ENCODE measurements at regions not wholly inside any gene's neighbourhood (a gene's known extent, or its start where the extent isn't known, plus 50 kb on each side); places are given as distances from the start of the nearest gene placed in this dataset.

GRCh38 chr11:23727794-23728193 lies 769.1 kb upstream of the LUZP2 start:
- Histone ChIP-seq H3K9ac (ENCODE audit: low read length) (no peak overlapping the region), H4K20me1 (ENCODE audit: insufficient read depth, low read length) (no peaks in the 10 kb centered on the region), H3K4me3 (ENCODE audit: low read length) (no peak overlapping the region), H3K4me2 (ENCODE audit: low read depth, low read length) (no peak overlapping the region), H3K9me3 (replicated peaks; ENCODE audit: insufficient read depth, low read length) (no peaks in the 10 kb centered on the region), H3K9me2 (replicated peaks; ENCODE audit: insufficient read depth, low read length) (no peaks in the 10 kb centered on the region), H3K36me3 (replicated peaks; ENCODE audit: insufficient read depth, low read length) (no peaks in the 10 kb centered on the region), H3K27me3 (replicated peaks; ENCODE audit: insufficient read depth, low read length) (no peaks in the 10 kb centered on the region), H2AFZ (ENCODE audit: low read length) (no peak overlapping the region), H3K4me1 (ENCODE audit: low read length) (peaks cover 8% of the 10 kb centered on the region), H3F3A (ENCODE audit: insufficient read depth, low read length) (0 out of 2 replicates have a peak, but pooled peaks cover 7% of the 10 kb centered on the region), H3K27ac (ENCODE audit: low read length) (no peak overlapping the region), H3K79me2 (ENCODE audit: low read length) (no peaks in the 10 kb centered on the region)
- no peak for DNase-seq
- TF ChIP-seq EZH2 (optimal IDR thresholded peaks at IDR 0.05; ENCODE audit: low read depth, low read length) (no peak), EZH2phosphoT487 (IDR thresholded peaks at IDR 0.05; ENCODE audit: low read length) (no peak)
- TF ChIP-seq, protein P1, sequence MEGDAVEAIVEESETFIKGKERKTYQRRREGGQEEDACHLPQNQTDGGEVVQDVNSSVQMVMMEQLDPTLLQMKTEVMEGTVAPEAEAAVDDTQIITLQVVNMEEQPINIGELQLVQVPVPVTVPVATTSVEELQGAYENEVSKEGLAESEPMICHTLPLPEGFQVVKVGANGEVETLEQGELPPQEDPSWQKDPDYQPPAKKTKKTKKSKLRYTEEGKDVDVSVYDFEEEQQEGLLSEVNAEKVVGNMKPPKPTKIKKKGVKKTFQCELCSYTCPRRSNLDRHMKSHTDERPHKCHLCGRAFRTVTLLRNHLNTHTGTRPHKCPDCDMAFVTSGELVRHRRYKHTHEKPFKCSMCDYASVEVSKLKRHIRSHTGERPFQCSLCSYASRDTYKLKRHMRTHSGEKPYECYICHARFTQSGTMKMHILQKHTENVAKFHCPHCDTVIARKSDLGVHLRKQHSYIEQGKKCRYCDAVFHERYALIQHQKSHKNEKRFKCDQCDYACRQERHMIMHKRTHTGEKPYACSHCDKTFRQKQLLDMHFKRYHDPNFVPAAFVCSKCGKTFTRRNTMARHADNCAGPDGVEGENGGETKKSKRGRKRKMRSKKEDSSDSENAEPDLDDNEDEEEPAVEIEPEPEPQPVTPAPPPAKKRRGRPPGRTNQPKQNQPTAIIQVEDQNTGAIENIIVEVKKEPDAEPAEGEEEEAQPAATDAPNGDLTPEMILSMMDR (IDR thresholded peaks at IDR 0.05; ENCODE audit: low read length), result no peak

- Histone ChIP-seq H3K9ac (ENCODE audit: low read length) (no peak overlapping the region), H3K4me1 (ENCODE audit: low read length) (peaks cover 3% of the 10 kb centered on the region), H2AFZ (ENCODE audit: low read length) (no peak overlapping the region), H3K79me2 (ENCODE audit: low read length) (no peaks in the 10 kb centered on the region), H3K36me3 (replicated peaks; ENCODE audit: insufficient read depth, low read length) (no peaks in the 10 kb centered on the region), H3K4me2 (ENCODE audit: low read depth, low read length) (no peak overlapping the region), H3K9me3 (replicated peaks; ENCODE audit: insufficient read depth, low read length) (no peaks in the 10 kb centered on the region), H3K4me3 (ENCODE audit: low read length) (no peak overlapping the region), H4K20me1 (ENCODE audit: insufficient read depth, low read length) (no peaks in the 10 kb centered on the region), H3K9me2 (replicated peaks; ENCODE audit: insufficient read depth, low read length) (no peaks in the 10 kb centered on the region), H3F3A (ENCODE audit: insufficient read depth, low read length) (no peaks in the 10 kb centered on the region), H3K27me3 (replicated peaks; ENCODE audit: insufficient read depth, low read length) (no peaks in the 10 kb centered on the region), H3K27ac (ENCODE audit: low read length) (no peak overlapping the region)
- TF ChIP-seq EZH2phosphoT487 (IDR thresholded peaks at IDR 0.05; ENCODE audit: low read length), result no peak
- no peak for TF ChIP-seq EZH2 (optimal IDR thresholded peaks at IDR 0.05; ENCODE audit: low read depth, low read length)
- TF ChIP-seq, protein P1 (IDR thresholded peaks at IDR 0.05; ENCODE audit: low read length), result no peak
- DNase-seq, result no peak
Measured at GRCh38 chr11:23729088-23729487, 767.8 kb upstream of the LUZP2 start.

- Histone ChIP-seq H3F3A (ENCODE audit: insufficient read depth, low read length) (no peaks in the 10 kb centered on the region), H4K20me1 (ENCODE audit: insufficient read depth, low read length) (no peaks in the 10 kb centered on the region), H3K9ac (ENCODE audit: low read length) (no peak overlapping the region), H3K79me2 (ENCODE audit: low read length) (no peaks in the 10 kb centered on the region), H3K9me2 (replicated peaks; ENCODE audit: insufficient read depth, low read length) (no peaks in the 10 kb centered on the region), H3K4me1 (ENCODE audit: low read length) (no peaks in the 10 kb centered on the region), H3K27me3 (replicated peaks; ENCODE audit: insufficient read depth, low read length) (no peaks in the 10 kb centered on the region), H3K36me3 (replicated peaks; ENCODE audit: insufficient read depth, low read length) (no peaks in the 10 kb centered on the region), H2AFZ (ENCODE audit: low read length) (no peak overlapping the region), H3K9me3 (replicated peaks; ENCODE audit: insufficient read depth, low read length) (no peaks in the 10 kb centered on the region), H3K4me2 (ENCODE audit: low read depth, low read length) (no peak overlapping the region), H3K27ac (ENCODE audit: low read length) (no peak overlapping the region), H3K4me3 (ENCODE audit: low read length) (no peak overlapping the region)
- TF ChIP-seq, protein P1 (IDR thresholded peaks at IDR 0.05; ENCODE audit: low read length), result no peak
- TF ChIP-seq EZH2 (optimal IDR thresholded peaks at IDR 0.05; ENCODE audit: low read depth, low read length) (no peak), EZH2phosphoT487 (IDR thresholded peaks at IDR 0.05; ENCODE audit: low read length) (no peak)
- DNase-seq, result no peak
Measured at GRCh38 chr11:23730307-23730998, 766.4 kb upstream of the LUZP2 start.

All from MM.1S (cell line).